ENCODE measurements at regions not wholly inside any gene's neighbourhood (a gene's known extent, or its start where the extent isn't known, plus 50 kb on each side); places are given as distances from the start of the nearest gene placed in this dataset.

GRCh38 chr10:107546986-107547385 is 382.5 kb upstream of the SORCS1 start:
- TF ChIP-seq CTCF (conservative IDR thresholded peaks at IDR 0.05) = no peak
- no peak for TF ChIP-seq EZH2 (IDR thresholded peaks at IDR 0.05; ENCODE audit: low read depth)

Data from PC-9 (cell line).